T-helper 17 cell (primary cell): ENCODE measurements at regions not wholly inside any gene's neighbourhood (a gene's known extent, or its start where the extent isn't known, plus 50 kb on each side); places are given as distances from the start of the nearest gene placed in this dataset.
"Not testable (repeated sequence)": the region's sequence is repeated elsewhere in the genome, so short reads cannot be mapped to it uniquely, and the experiment has no call there.

Experiments used
- ATAC-seq: fragments of 150-1000 bp; cut with Tn5 transposase; 2 replicates; pipeline ENCODE4 v1.10.0; 2021; ENCODE audit warnings: mild to moderate bottlenecking, moderate library complexity
- DNase-seq, 3 donors: peaks; one replicate each; pipeline versions ENCODE4 v3.0.0 to v3.0.0-alpha.2; 2020 to 2021
- H3K9me3 ChIP-seq: one replicate; pipeline ENCODE4 v1.7.0; 2013; ENCODE audit warnings: low read length, mild to moderate bottlenecking; ENCODE audit not compliant: control insufficient read depth, poor library complexity, severe bottlenecking
- H3K27ac Mint-ChIP-seq: one replicate; pipeline ENCODE4 v1.8.0; 2022; ENCODE audit warnings: mild to moderate bottlenecking, moderate library complexity, mixed read lengths
- H3K27me3 Mint-ChIP-seq: one replicate; pipeline ENCODE4 v1.8.0; 2022; ENCODE audit warnings: mixed read lengths
- H3K36me3 Mint-ChIP-seq: one replicate; pipeline ENCODE4 v1.8.0; 2022; ENCODE audit warnings: low read depth, mixed read lengths
- H3K4me1 Mint-ChIP-seq: one replicate; pipeline ENCODE4 v1.8.0; 2022; ENCODE audit warnings: mild to moderate bottlenecking, mixed read lengths
- H3K4me3 Mint-ChIP-seq: one replicate; pipeline ENCODE4 v1.8.0; 2022; ENCODE audit warnings: mild to moderate bottlenecking, moderate library complexity, mixed read lengths

- H3K9me3 ChIP-seq, result no peaks in the 10 kb centered on the region
- DNase-seq (no peak), ATAC-seq (no peak)
- Mint-ChIP-seq H3K4me1 (no peaks in the 10 kb centered on the region), H3K36me3 (no peaks in the 10 kb centered on the region), H3K27me3 (peaks cover 35% of the 10 kb centered on the region), H3K27ac (no peak overlapping the region), H3K4me3 (no peak overlapping the region)
These were observed 63.3 kb downstream of the POU4F1 start for GRCh38 chr13:78540058-78540457.

DNA sequence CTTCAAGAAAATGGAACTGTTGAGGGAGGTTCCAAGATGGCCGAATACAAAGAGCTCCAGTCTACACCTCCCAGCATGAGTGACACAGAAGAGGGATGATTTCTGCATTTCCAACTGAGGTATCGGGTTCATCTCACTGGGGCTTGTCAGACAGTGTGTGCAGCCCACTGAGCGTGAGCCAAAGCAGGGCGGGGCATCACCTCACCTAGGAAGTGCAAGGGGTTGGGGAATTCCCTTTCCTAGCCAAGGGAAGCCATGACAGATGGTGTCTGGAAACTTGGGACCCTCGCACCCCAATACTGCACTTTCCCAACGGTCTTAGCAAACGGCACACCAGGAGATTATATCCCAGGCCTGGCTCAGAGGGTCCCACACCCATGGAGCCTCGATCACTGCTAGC is 77.3 kb downstream of the POU4F1 start:
- H3K36me3 Mint-ChIP-seq, H3K27me3 Mint-ChIP-seq, DNase-seq, H3K9me3 ChIP-seq, H3K4me3 Mint-ChIP-seq, H3K27ac Mint-ChIP-seq, H3K4me1 Mint-ChIP-seq, ATAC-seq: not testable (repeated sequence)

- ATAC-seq (no peak), DNase-seq (no peak)
- Mint-ChIP-seq H3K4me1 (no peaks in the 10 kb centered on the region), H3K27me3 (no peaks in the 10 kb centered on the region), H3K4me3 (no peak overlapping the region), H3K27ac (no peak overlapping the region), H3K36me3 (no peaks in the 10 kb centered on the region)
- H3K9me3 ChIP-seq, result no peaks in the 10 kb centered on the region
These were observed 78.4 kb downstream of the POU4F1 start for GRCh38 chr13:78524936-78525335.

GRCh38 chr13:78521091-78521490 is 82.3 kb downstream of the POU4F1 start:
- no peaks in the 10 kb centered on the region for H3K9me3 ChIP-seq
- no peaks in the 10 kb centered on the region for H3K27me3 Mint-ChIP-seq
- no peak overlapping the region for H3K27ac Mint-ChIP-seq
- DNase-seq, result no peak
- no peak for ATAC-seq
- no peaks in the 10 kb centered on the region for H3K4me1 Mint-ChIP-seq
- no peak overlapping the region for H3K4me3 Mint-ChIP-seq
- H3K36me3 Mint-ChIP-seq, result no peaks in the 10 kb centered on the region

- H3K9me3 ChIP-seq, result no peaks in the 10 kb centered on the region
- H3K4me3 Mint-ChIP-seq, result no peak overlapping the region
- no peaks in the 10 kb centered on the region for H3K4me1 Mint-ChIP-seq
- H3K27me3 Mint-ChIP-seq, result no peaks in the 10 kb centered on the region
- DNase-seq (no peak), ATAC-seq (no peak)
- H3K36me3 Mint-ChIP-seq, result no peaks in the 10 kb centered on the region
- no peak overlapping the region for H3K27ac Mint-ChIP-seq
These were observed 82.9 kb downstream of the POU4F1 start for GRCh38 chr13:78520425-78520824.

- not testable (repeated sequence) for H3K4me1 Mint-ChIP-seq, H3K36me3 Mint-ChIP-seq, H3K27ac Mint-ChIP-seq, ATAC-seq, H3K4me3 Mint-ChIP-seq, H3K9me3 ChIP-seq, H3K27me3 Mint-ChIP-seq, DNase-seq
These were observed 84.9 kb downstream of the POU4F1 start for GRCh38 chr13:78518482-78518881.

- Mint-ChIP-seq H3K4me1 (no peaks in the 10 kb centered on the region), H3K4me3 (no peak overlapping the region), H3K36me3 (no peaks in the 10 kb centered on the region), H3K27ac (no peak overlapping the region), H3K27me3 (no peaks in the 10 kb centered on the region)
- no peaks in the 10 kb centered on the region for H3K9me3 ChIP-seq
- no peak for DNase-seq
- ATAC-seq, result no peak
These were observed 103.5 kb downstream of the POU4F1 start for GRCh38 chr13:78499802-78500201.

GRCh38 chr13:78497702-78498355 is 105.5 kb downstream of the POU4F1 start:
- H3K9me3 ChIP-seq, result no peaks in the 10 kb centered on the region
- ATAC-seq (no peak), DNase-seq (no peak)
- Mint-ChIP-seq H3K4me3 (no peak overlapping the region), H3K27me3 (no peaks in the 10 kb centered on the region), H3K36me3 (no peaks in the 10 kb centered on the region), H3K27ac (no peak overlapping the region), H3K4me1 (no peaks in the 10 kb centered on the region)

GRCh38 chr13:78491978-78492377 is 111.4 kb downstream of the POU4F1 start:
- ATAC-seq (no peak), DNase-seq (no peak)
- H3K27me3 Mint-ChIP-seq, result no peaks in the 10 kb centered on the region
- H3K4me3 Mint-ChIP-seq, result no peak overlapping the region
- no peaks in the 10 kb centered on the region for H3K36me3 Mint-ChIP-seq
- H3K4me1 Mint-ChIP-seq, result no peaks in the 10 kb centered on the region
- no peaks in the 10 kb centered on the region for H3K9me3 ChIP-seq
- H3K27ac Mint-ChIP-seq, result no peak overlapping the region

DNA sequence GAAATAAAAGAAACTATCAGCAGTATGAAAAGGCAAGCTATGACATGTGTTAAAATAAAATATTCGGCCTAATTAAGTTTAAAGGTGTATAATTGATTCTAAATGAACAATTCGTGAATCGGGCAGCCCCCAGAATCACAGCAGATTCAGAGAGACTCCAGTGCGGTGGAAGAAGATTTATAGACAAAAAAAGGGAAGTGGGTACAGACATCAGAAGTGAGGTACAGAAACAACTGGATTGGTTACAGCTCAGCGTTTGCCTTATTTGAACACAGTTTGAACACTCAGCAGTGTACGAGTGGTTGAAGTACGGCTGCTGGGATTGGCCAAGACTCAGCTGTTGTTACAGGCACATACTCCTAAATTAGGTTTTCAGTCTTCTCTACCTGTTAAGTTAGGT is 113.1 kb downstream of the POU4F1 start:
- not testable (repeated sequence) for DNase-seq, H3K4me3 Mint-ChIP-seq, H3K9me3 ChIP-seq, H3K36me3 Mint-ChIP-seq, ATAC-seq, H3K27me3 Mint-ChIP-seq, H3K4me1 Mint-ChIP-seq, H3K27ac Mint-ChIP-seq

DNA sequence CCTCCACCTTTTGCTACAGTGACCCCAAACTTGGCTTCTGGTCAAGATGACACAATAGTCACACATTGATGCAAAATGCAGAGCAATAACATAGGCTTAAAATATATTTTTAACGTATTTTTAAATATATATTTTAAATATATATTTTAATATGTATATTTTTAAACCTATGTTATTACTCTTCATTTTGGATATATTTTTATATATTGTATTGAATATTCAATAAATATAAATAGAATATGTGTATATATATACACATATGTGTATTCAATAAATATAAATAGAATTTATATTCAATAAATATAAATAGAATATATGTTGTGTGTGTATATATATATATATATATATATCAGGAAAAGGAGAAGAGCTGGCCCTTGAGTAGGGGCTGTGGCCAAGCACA is 115.6 kb downstream of the POU4F1 start:
- Mint-ChIP-seq H3K4me1 (no peaks in the 10 kb centered on the region), H3K27ac (no peak overlapping the region), H3K27me3 (no peaks in the 10 kb centered on the region), H3K4me3 (no peak overlapping the region), H3K36me3 (no peaks in the 10 kb centered on the region)
- H3K9me3 ChIP-seq, result no peaks in the 10 kb centered on the region
- ATAC-seq (no peak), DNase-seq (no peak)

DNA sequence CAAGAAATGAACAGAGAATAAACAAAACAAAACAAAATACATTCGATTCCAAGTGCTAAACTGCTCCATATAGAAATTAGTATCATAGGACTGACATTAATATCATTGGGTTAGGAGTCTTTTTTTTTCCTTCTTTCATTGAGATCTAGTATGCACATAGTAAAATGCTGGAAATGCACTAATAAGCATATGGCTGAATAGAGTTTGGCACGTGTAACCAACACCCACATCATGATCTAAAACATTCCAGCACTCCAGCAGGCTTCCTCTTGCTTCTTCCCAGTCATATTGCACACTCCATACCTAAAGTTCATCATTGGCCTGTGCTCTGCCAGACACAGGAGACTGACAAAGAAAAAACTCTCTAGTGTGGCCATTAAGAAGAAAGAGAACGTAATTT is 117.5 kb downstream of the POU4F1 start:
- ATAC-seq (no peak), DNase-seq (no peak)
- no peaks in the 10 kb centered on the region for H3K27me3 Mint-ChIP-seq
- no peaks in the 10 kb centered on the region for H3K4me1 Mint-ChIP-seq
- H3K27ac Mint-ChIP-seq, result no peak overlapping the region
- H3K9me3 ChIP-seq, result no peaks in the 10 kb centered on the region
- no peak overlapping the region for H3K4me3 Mint-ChIP-seq
- no peaks in the 10 kb centered on the region for H3K36me3 Mint-ChIP-seq

GRCh38 chr13:78478183-78478582 is 125.2 kb downstream of the POU4F1 start:
- Mint-ChIP-seq H3K4me3 (no peak overlapping the region), H3K4me1 (no peaks in the 10 kb centered on the region), H3K27ac (no peak overlapping the region), H3K36me3 (no peaks in the 10 kb centered on the region), H3K27me3 (peaks cover 5% of the 10 kb centered on the region)
- no peak for DNase-seq
- no peak for ATAC-seq
- H3K9me3 ChIP-seq, result no peaks in the 10 kb centered on the region

- Mint-ChIP-seq H3K4me1 (no peaks in the 10 kb centered on the region), H3K27ac (no peak overlapping the region), H3K27me3 (peaks cover 12% of the 10 kb centered on the region), H3K36me3 (no peaks in the 10 kb centered on the region), H3K4me3 (no peak overlapping the region)
- DNase-seq (no peak), ATAC-seq (no peak)
- no peaks in the 10 kb centered on the region for H3K9me3 ChIP-seq
These were observed 126.4 kb downstream of the POU4F1 start for GRCh38 chr13:78476910-78477309.
